HCT116 (cell line): ENCODE measurements at regions not wholly inside any gene's neighbourhood (a gene's known extent, or its start where the extent isn't known, plus 50 kb on each side); places are given as distances from the start of the nearest gene placed in this dataset.

Experiments used
- ATAC-seq: fragments of 200-7000 bp; cut with Tn5 transposase; 2 replicates; pipeline ENCODE4 v1.9.1; 2020; ENCODE audit warnings: mild to moderate bottlenecking, moderate library complexity
- BruUV-seq: library from RNA; stranded (reverse); fragments of 400-500 nt; replicated peaks from 2 replicates; lab custom pipeline; 2021; lab: Mats Ljungman, UMichigan
- CTCF ChIA-PET: fragments of 300-600 bp; sonication (Branson Sonifier 250); formaldehyde crosslinking; loops from one replicate; lab custom pipeline; 2021; ENCODE audit warnings: antibody characterized with exemption; lab: Charles Lee
- POLR2A ChIA-PET: fragments of 300-600, 350-600 bp; sonication (Branson Sonifier 250); formaldehyde crosslinking; loops from one replicate; lab custom pipeline; 2021; ENCODE audit warnings: antibody characterized with exemption; lab: Charles Lee
- RAD21 ChIA-PET, 2 experiments: fragments of 300-600 bp; sonication (Branson Sonifier 250); formaldehyde crosslinking; loops; one replicate each; lab custom pipeline; 2023; ENCODE audit warnings: low total read pairs in 2 of 2; ENCODE audit not compliant: uncharacterized antibody in 2 of 2, unreplicated experiment in 2 of 2, low non-redundant PET in 1 of 2; lab: Charles Lee
- DNase-seq: peaks from one replicate; pipeline ENCODE4 v3.0.0-alpha.2; 2010; ENCODE audit warnings: low read depth, low spot score
- H2AFZ ChIP-seq: fragments of 200-600 bp; shearing (Covaris generic), sonication (generic); 2 replicates; pipeline ENCODE4 v1.6.1; 2017; ENCODE audit warnings: low read depth, mixed run types, mixed read lengths, antibody characterized with exemption, low read length; ENCODE audit not compliant: poor library complexity, severe bottlenecking
- H3K27ac ChIP-seq: 2 replicates; pipeline ENCODE4 v1.5.1; 2012; ENCODE audit warnings: low read depth, low read length
- H3K27me3 ChIP-seq: fragments of 200-600 bp; sonication (generic); 2 replicates; pipeline ENCODE4 v1.6.1; 2016; ENCODE audit warnings: mixed run types, low read length, mixed read lengths; ENCODE audit not compliant: insufficient read depth
- H3K36me3 ChIP-seq, 2 experiments: fragments of 200-500 bp in 1 of 2; fragments of 200-600 bp in 1 of 2; sonication (Bioruptor generic) in 1 of 2; sonication (generic) in 1 of 2; 2 replicates each; pipeline versions ENCODE4 v1.5.1 to v1.6.1; 2014 to 2016; ENCODE audit warnings: low read length in 2 of 2, inconsistent platforms in 1 of 2, mixed read lengths in 1 of 2, mixed run types in 1 of 2; ENCODE audit not compliant: insufficient read depth in 2 of 2, control insufficient read depth in 1 of 2
- H3K4me1 ChIP-seq, 2 experiments: fragments of 200-600 bp in 1 of 2; sonication (generic) in 1 of 2; 2 replicates each; pipeline versions ENCODE4 v1.5.1 to v1.6.1; 2012 to 2017; ENCODE audit warnings: low read length in 2 of 2, inconsistent platforms in 1 of 2, mild to moderate bottlenecking in 1 of 2, mixed read lengths in 1 of 2, mixed run types in 1 of 2, moderate library complexity in 1 of 2; ENCODE audit not compliant: insufficient read depth in 2 of 2, control insufficient read depth in 1 of 2
- H3K4me2 ChIP-seq: fragments of 200-600 bp; sonication (generic); 2 replicates; pipeline ENCODE4 v1.6.1; 2017; ENCODE audit warnings: mixed run types, low read length, mixed read lengths
- H3K4me3 ChIP-seq, 2 experiments: fragments of 200-600 bp in 1 of 2; sonication (generic) in 1 of 2; replicated peaks in 1 of 2; 2 replicates each; pipeline ENCODE4 v1.5.1; 2011 to 2016; ENCODE audit warnings: low read length in 2 of 2, control low read depth in 1 of 2, low read depth in 1 of 2, mild to moderate bottlenecking in 1 of 2, mixed read lengths in 1 of 2, mixed run types in 1 of 2
- H3K79me2 ChIP-seq: fragments of 200-600 bp; sonication (generic); 2 replicates; pipeline ENCODE4 v1.6.1; 2017; ENCODE audit warnings: mild to moderate bottlenecking, mixed run types, low read length, moderate library complexity, mixed read lengths; ENCODE audit not compliant: insufficient read depth
- H3K9ac ChIP-seq: fragments of 200-600 bp; sonication (generic); 2 replicates; pipeline ENCODE4 v1.6.1; 2016; ENCODE audit warnings: low read length, mixed read lengths
- H3K9me2 ChIP-seq: fragments of 200-600 bp; sonication (generic), shearing (Covaris generic); 2 replicates; pipeline ENCODE4 v1.6.1; 2017; ENCODE audit warnings: mixed run types, mild to moderate bottlenecking, moderate library complexity; ENCODE audit not compliant: insufficient read depth
- H3K9me3 ChIP-seq, 2 experiments: fragments of 200-500 bp in 1 of 2; fragments of 200-600 bp in 1 of 2; sonication (Bioruptor generic) in 1 of 2; sonication (generic) in 1 of 2; 2 replicates each; pipeline ENCODE4 v1.6.1; 2014 to 2017; ENCODE audit warnings: low read length in 2 of 2, mixed read lengths in 2 of 2, inconsistent platforms in 1 of 2, low read depth in 1 of 2, mild to moderate bottlenecking in 1 of 2, mixed run types in 1 of 2, moderate library complexity in 1 of 2; ENCODE audit not compliant: control insufficient read depth in 1 of 2, insufficient read depth in 1 of 2
- H4K20me1 ChIP-seq: fragments of 200-600 bp; sonication (generic), shearing (Covaris generic); 2 replicates; pipeline ENCODE4 v1.6.1; 2017; ENCODE audit warnings: mixed run types, mild to moderate bottlenecking, moderate library complexity; ENCODE audit not compliant: insufficient read depth
- ATF3 ChIP-seq: IDR thresholded peaks from 2 replicates; pipeline ENCODE4 v1.6.1; 2012
- CTCF ChIP-seq, 3 experiments: fragments of 200-600 bp in 1 of 3; sonication (generic) in 1 of 3; IDR thresholded peaks in 2 of 3; conservative IDR thresholded peaks in 1 of 3; 2 replicates each; pipeline ENCODE4 v1.5.1; 2012 to 2017; ENCODE audit warnings: low read depth in 2 of 3, low read length in 2 of 3, antibody characterized with exemption in 1 of 3, borderline replicate concordance in 1 of 3, control low read depth in 1 of 3, mild to moderate bottlenecking in 1 of 3, mixed read lengths in 1 of 3, mixed run types in 1 of 3, moderate library complexity in 1 of 3; ENCODE audit not compliant: insufficient read depth in 1 of 3
- EGR1 ChIP-seq: IDR thresholded peaks from 2 replicates; pipeline ENCODE4 v1.6.1; 2012; ENCODE audit warnings: low read depth
- EZH2 ChIP-seq: fragments of 200-600 bp; sonication (generic); IDR thresholded peaks from 2 replicates; pipeline ENCODE4 v1.6.1; 2017; ENCODE audit warnings: antibody characterized with exemption, mixed run types
- EZH2phosphoT487 ChIP-seq: fragments of 200-600 bp; IDR thresholded peaks from 2 replicates; pipeline ENCODE4 v1.6.1; 2018; ENCODE audit warnings: antibody characterized with exemption, borderline replicate concordance
- FOSL1 ChIP-seq: IDR thresholded peaks from 2 replicates; pipeline ENCODE4 v1.6.1; 2012; ENCODE audit warnings: low read depth
- JUND ChIP-seq: IDR thresholded peaks from 2 replicates; pipeline ENCODE4 v1.6.1; 2012
- POLR2A ChIP-seq: IDR thresholded peaks from 2 replicates; pipeline ENCODE4 v1.7.0; 2011; ENCODE audit warnings: borderline replicate concordance; ENCODE audit not compliant: insufficient read depth, insufficient read length; ENCODE audit errors: extremely low read depth
- POLR2AphosphoS5 ChIP-seq: IDR thresholded peaks from 2 replicates; pipeline ENCODE4 v1.6.1; 2011; ENCODE audit warnings: mild to moderate bottlenecking, low read depth, low read length, moderate library complexity
- RAD21 ChIP-seq: IDR thresholded peaks from 2 replicates; pipeline ENCODE4 v1.6.1; 2012; ENCODE audit warnings: low read depth, mild to moderate bottlenecking
- SIN3A ChIP-seq: IDR thresholded peaks from 2 replicates; pipeline ENCODE4 v1.6.1; 2012; ENCODE audit warnings: low read depth
- SRF ChIP-seq: IDR thresholded peaks from 2 replicates; pipeline ENCODE4 v1.6.1; 2012; ENCODE audit warnings: low read depth
- YY1 ChIP-seq: IDR thresholded peaks from 2 replicates; pipeline ENCODE4 v1.6.1; 2011; ENCODE audit warnings: low read length, low read depth, moderate library complexity, mild to moderate bottlenecking; ENCODE audit not compliant: insufficient replicate concordance; ENCODE audit errors: extremely low read depth
- ZFX ChIP-seq: fragments of 450-650 bp; IDR thresholded peaks from 2 replicates; pipeline ENCODE4 v1.6.1; 2017
- ZNF274 ChIP-seq: fragments of 200-500 bp; sonication (Bioruptor generic); IDR thresholded peaks from 2 replicates; pipeline ENCODE4 v1.6.1; 2014; ENCODE audit warnings: mild to moderate bottlenecking, low read depth, low read length, inconsistent platforms
- intact Hi-C: fragments of 100-400 bp; cut with micrococcal nuclease; formaldehyde crosslinking; loops from 2 replicates; pipeline ENCODE4 v1.10.0; 2022
- TF ChIP-seq, protein P1 (sequence below): IDR thresholded peaks from 2 replicates; pipeline ENCODE4 v1.6.1; 2011; ENCODE audit warnings: mild to moderate bottlenecking, low read length, moderate library complexity; ENCODE audit not compliant: insufficient replicate concordance; ENCODE audit errors: extremely low read depth

- no peak for TF ChIP-seq CTCF (IDR thresholded peaks at IDR 0.05 in 2 of 3, conservative IDR thresholded peaks at IDR 0.05 in 1 of 3; ENCODE audit: borderline replicate concordance in 1 of 3, insufficient read depth in 1 of 3, low read depth in 2 of 3, low read length in 2 of 3)
These were observed 673.9 kb downstream of the FLRT2 start (continued) for GRCh38 chr14:86203843-86204242.

- Histone ChIP-seq H3K9me2 (no peaks in the 10 kb centered on the region), H3K36me3 (no peaks in the 10 kb centered on the region), H3K4me1 (no peaks in the 10 kb centered on the region), H3K9ac (no peak overlapping the region), H3K79me2 (no peaks in the 10 kb centered on the region), H4K20me1 (no peaks in the 10 kb centered on the region), H3K4me3 (no peak overlapping the region), H2AFZ (no peak overlapping the region), H3K9me3 (peaks cover 0 to 16% of the 10 kb centered on the region in 2 experiments; a peak in 1 of 4 replicates), H3K27me3 (no peaks in the 10 kb centered on the region), H3K27ac (no peak overlapping the region), H3K4me2 (no peak overlapping the region)
- DNase-seq (no peak), ATAC-seq (no peak)
- POLR2A ChIA-PET: no interaction called here
- CTCF ChIA-PET: no interaction called here
- RAD21 ChIA-PET: no interaction called here
- no TSS peak for BruUV-seq
- intact Hi-C loops: no loop called here
- TF ChIP-seq SRF (no peak), YY1 (no peak), EZH2 (no peak), POLR2AphosphoS5 (no peak), ZNF274 (no peak), ATF3 (no peak), POLR2A (no peak), SIN3A (no peak), FOSL1 (no peak), EGR1 (no peak), JUND (no peak), ZFX (no peak), RAD21 (no peak), EZH2phosphoT487 (no peak)
- TF ChIP-seq, protein P1, sequence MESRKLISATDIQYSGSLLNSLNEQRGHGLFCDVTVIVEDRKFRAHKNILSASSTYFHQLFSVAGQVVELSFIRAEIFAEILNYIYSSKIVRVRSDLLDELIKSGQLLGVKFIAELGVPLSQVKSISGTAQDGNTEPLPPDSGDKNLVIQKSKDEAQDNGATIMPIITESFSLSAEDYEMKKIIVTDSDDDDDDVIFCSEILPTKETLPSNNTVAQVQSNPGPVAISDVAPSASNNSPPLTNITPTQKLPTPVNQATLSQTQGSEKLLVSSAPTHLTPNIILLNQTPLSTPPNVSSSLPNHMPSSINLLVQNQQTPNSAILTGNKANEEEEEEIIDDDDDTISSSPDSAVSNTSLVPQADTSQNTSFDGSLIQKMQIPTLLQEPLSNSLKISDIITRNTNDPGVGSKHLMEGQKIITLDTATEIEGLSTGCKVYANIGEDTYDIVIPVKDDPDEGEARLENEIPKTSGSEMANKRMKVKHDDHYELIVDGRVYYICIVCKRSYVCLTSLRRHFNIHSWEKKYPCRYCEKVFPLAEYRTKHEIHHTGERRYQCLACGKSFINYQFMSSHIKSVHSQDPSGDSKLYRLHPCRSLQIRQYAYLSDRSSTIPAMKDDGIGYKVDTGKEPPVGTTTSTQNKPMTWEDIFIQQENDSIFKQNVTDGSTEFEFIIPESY: no peak
These were observed 666.5 kb downstream of the FLRT2 start for GRCh38 chr14:86196471-86196870.
